Thyroid gland (tissue), 4 donors: ENCODE measurements at regions not wholly inside any gene's neighbourhood (a gene's known extent, or its start where the extent isn't known, plus 50 kb on each side); places are given as distances from the start of the nearest gene placed in this dataset.

Source experiments
- DNase-seq, 2 donors: peaks; one replicate each; pipeline ENCODE4 v3.0.0-alpha.2; 2019
- H3K27ac ChIP-seq, 3 donors: fragments of 200-600 bp; sonication (generic); 1 replicate in 2 of 3; 2 replicates in 1 of 3; pipeline ENCODE4 v1.5.1; 2016 to 2019; ENCODE audit warnings: mild to moderate bottlenecking in 1 of 3, moderate library complexity in 1 of 3
- H3K27me3 ChIP-seq: fragments of 200-600 bp; sonication (generic); one replicate; pipeline ENCODE4 v1.5.1; 2019
- H3K36me3 ChIP-seq, 2 donors: fragments of 200-600 bp; sonication (generic); one replicate each; pipeline ENCODE4 v1.5.1; 2016 to 2019
- H3K4me1 ChIP-seq, 2 donors: fragments of 200-600 bp; sonication (generic); one replicate each; pipeline ENCODE4 v1.5.1; 2017 to 2019
- H3K4me3 ChIP-seq, 3 donors: fragments of 200-600 bp; sonication (generic); replicated peaks in 1 of 3; 1 replicate in 2 of 3; 2 replicates in 1 of 3; pipeline ENCODE4 v1.5.1; 2016; ENCODE audit warnings: mild to moderate bottlenecking in 1 of 3
- H3K9me3 ChIP-seq: fragments of 200-600 bp; sonication (generic); one replicate; pipeline ENCODE4 v1.5.1; 2017
- CTCF ChIP-seq, 6 experiments: fragments of 200-600 bp in 3 of 6; fragments of 450-650 bp in 3 of 6; sonication (generic) in 3 of 6; IDR thresholded peaks; one replicate each; pipeline ENCODE4 v1.5.1; 2016 to 2019; ENCODE audit warnings: antibody characterized with exemption in 6 of 6, mild to moderate bottlenecking in 2 of 6, inconsistent platforms in 1 of 6, moderate library complexity in 1 of 6
- POLR2A ChIP-seq, 2 donors: fragments of 450-650 bp; IDR thresholded peaks; one replicate each; pipeline ENCODE4 v1.6.1; 2017; ENCODE audit warnings: antibody characterized with exemption in 2 of 2, mild to moderate bottlenecking in 2 of 2, moderate library complexity in 1 of 2
- WGBS, 2 donors: methylation state at CpG; one replicate each; pipeline ENCODE4 v1.1.5; 2017; 5-methylcytosine and 5-hydroxymethylcytosine counted together
- intact Hi-C: fragments of 100-400 bp; cut with DNase I; formaldehyde crosslinking; loops from one replicate; pipeline ENCODE4 v1.15.1; 2023

- H3K27me3 ChIP-seq = no peaks in the 10 kb centered on the region
- H3K27ac ChIP-seq = no peak overlapping the region
- H3K9me3 ChIP-seq = no peaks in the 10 kb centered on the region
- intact Hi-C loops = no loop called here
- TF ChIP-seq POLR2A (IDR thresholded peaks at IDR 0.05) = no peak
- TF ChIP-seq CTCF (IDR thresholded peaks at IDR 0.05) = no peak
- no peaks in the 10 kb centered on the region for H3K4me1 ChIP-seq
- H3K4me3 ChIP-seq = no peak overlapping the region
- 83 to 90% methylated on average over 4 of the region's 4 CpGs for WGBS, 2 donors
- H3K36me3 ChIP-seq = no peaks in the 10 kb centered on the region
- DNase-seq = no peak
These were observed 1927.1 kb upstream of the PCDH7 start for GRCh38 chr4:28792917-28793597.

GRCh38 chr4:28799696-28800095, 1920.5 kb upstream of the PCDH7 start:
- H3K4me1 ChIP-seq = no peaks in the 10 kb centered on the region
- no peaks in the 10 kb centered on the region for H3K9me3 ChIP-seq
- intact Hi-C loops = no loop called here
- WGBS, 2 donors = 55 to 71% methylated on average over 2 of the region's 2 CpGs
- no peak overlapping the region for H3K4me3 ChIP-seq
- H3K27ac ChIP-seq = no peak overlapping the region
- no peak for DNase-seq
- H3K27me3 ChIP-seq = no peaks in the 10 kb centered on the region
- TF ChIP-seq CTCF (IDR thresholded peaks at IDR 0.05) = no peak
- no peak for TF ChIP-seq POLR2A (IDR thresholded peaks at IDR 0.05)
- H3K36me3 ChIP-seq = no peaks in the 10 kb centered on the region

- Histone ChIP-seq H3K4me3 (no peak overlapping the region), H3K4me1 (no peaks in the 10 kb centered on the region), H3K27me3 (no peaks in the 10 kb centered on the region), H3K9me3 (no peaks in the 10 kb centered on the region), H3K36me3 (no peaks in the 10 kb centered on the region), H3K27ac (no peak overlapping the region)
- intact Hi-C loops = no loop called here
- TF ChIP-seq CTCF (IDR thresholded peaks at IDR 0.05) (no peak), POLR2A (IDR thresholded peaks at IDR 0.05) (no peak)
- WGBS, 2 donors = 82 to 86% methylated on average over 2 of the region's 2 CpGs
- no peak for DNase-seq
These were observed 1909.1 kb upstream of the PCDH7 start for GRCh38 chr4:28811025-28811424.

GRCh38 chr4:28822163-28822562, 1898.0 kb upstream of the PCDH7 start:
- DNase-seq = no peak
- H3K4me1 ChIP-seq = no peaks in the 10 kb centered on the region
- no peak for TF ChIP-seq CTCF (IDR thresholded peaks at IDR 0.05)
- TF ChIP-seq POLR2A (IDR thresholded peaks at IDR 0.05) = no peak

GRCh38 chr4:28827866-28828265, 1892.3 kb upstream of the PCDH7 start:
- H3K27me3 ChIP-seq = no peaks in the 10 kb centered on the region
- 92 to 98% methylated on average over 10 to 19 of the region's 24 CpGs for WGBS, 2 donors
- H3K36me3 ChIP-seq = no peaks in the 10 kb centered on the region
- H3K4me1 ChIP-seq = no peaks in the 10 kb centered on the region
- intact Hi-C loops = no loop called here
- H3K4me3 ChIP-seq = no peak overlapping the region
- DNase-seq = no peak
- no peaks in the 10 kb centered on the region for H3K9me3 ChIP-seq
- no peak overlapping the region for H3K27ac ChIP-seq
- TF ChIP-seq CTCF (IDR thresholded peaks at IDR 0.05) (no peak), POLR2A (IDR thresholded peaks at IDR 0.05) (no peak)

More at GRCh38 chr4:28822163-28822562, 1898.0 kb upstream of the PCDH7 start:
- H3K27me3 ChIP-seq = no peaks in the 10 kb centered on the region
- no peaks in the 10 kb centered on the region for H3K9me3 ChIP-seq
- no peak overlapping the region for H3K4me3 ChIP-seq
- intact Hi-C loops = no loop called here
- no peak overlapping the region for H3K27ac ChIP-seq
- no peaks in the 10 kb centered on the region for H3K36me3 ChIP-seq
